SK-N-SH (cell line): ENCODE measurements at regions not wholly inside any gene's neighbourhood (a gene's known extent, or its start where the extent isn't known, plus 50 kb on each side); places are given as distances from the start of the nearest gene placed in this dataset.

ENCODE experiments used
- CTCF ChIA-PET: fragments of 300-600, 350-600 bp; formaldehyde crosslinking; extraction: SDS; loops from one replicate; lab custom pipeline; 2021; lab: Yijun Ruan, JAX
- POLR2A ChIA-PET: fragments of 350-600 bp; sonication (Branson Sonifier 250); formaldehyde crosslinking; extraction: SDS; loops from one replicate; lab custom pipeline; 2020; ENCODE audit warnings: antibody characterized with exemption, inconsistent platforms; lab: Yijun Ruan, JAX
- DNase-seq: peaks from one replicate; pipeline ENCODE4 v3.0.0; 2012
- H2AFZ ChIP-seq: fragments of 200-600 bp; sonication (generic); 2 replicates; pipeline ENCODE4 v1.8.1; 2016; ENCODE audit warnings: antibody characterized with exemption, mild to moderate bottlenecking, low read depth
- H3F3A ChIP-seq: fragments of 200-600 bp; sonication (generic); replicated peaks from 2 replicates; pipeline ENCODE3; 2016; ENCODE audit warnings: antibody characterized with exemption, mild to moderate bottlenecking; ENCODE audit not compliant: insufficient read depth
- H3K27ac ChIP-seq, 2 experiments: fragments of 200-500 bp in 1 of 2; fragments of 200-600 bp in 1 of 2; sonication (Bioruptor generic) in 1 of 2; sonication (generic), shearing (Covaris generic) in 1 of 2; 2 replicates each; pipeline versions ENCODE4 v1.5.1 to v1.6.1; 2014 to 2016; ENCODE audit warnings: low read depth in 2 of 2, inconsistent platforms in 1 of 2, low read length in 1 of 2, mild to moderate bottlenecking in 1 of 2, mixed read lengths in 1 of 2
- H3K27me3 ChIP-seq: fragments of 200-600 bp; sonication (generic), shearing (Covaris generic); 2 replicates; pipeline ENCODE4 v1.6.1; 2016; ENCODE audit warnings: mixed run types; ENCODE audit not compliant: insufficient read depth
- H3K36me3 ChIP-seq, 2 experiments: fragments of 200-500 bp in 1 of 2; fragments of 200-600 bp in 1 of 2; sonication (Bioruptor generic) in 1 of 2; sonication (generic) in 1 of 2; replicated peaks in 1 of 2; 2 replicates each; pipeline versions ENCODE3 to v1.5.1; 2014 to 2016; ENCODE audit warnings: low read length in 1 of 2, mild to moderate bottlenecking in 1 of 2; ENCODE audit not compliant: insufficient read depth in 2 of 2, control insufficient read depth in 1 of 2
- H3K4me1 ChIP-seq, 2 experiments: fragments of 200-500 bp in 1 of 2; fragments of 200-600 bp in 1 of 2; sonication (Bioruptor generic) in 1 of 2; sonication (generic), shearing (Covaris generic) in 1 of 2; 2 replicates each; pipeline versions ENCODE4 v1.5.1 to v1.6.1; 2014 to 2016; ENCODE audit warnings: low read depth in 1 of 2, low read length in 1 of 2, mixed run types in 1 of 2; ENCODE audit not compliant: insufficient read depth in 2 of 2, control insufficient read depth in 1 of 2
- H3K4me2 ChIP-seq: fragments of 200-600 bp; sonication (generic), shearing (Covaris generic); 2 replicates; pipeline ENCODE4 v1.6.1; 2017; ENCODE audit warnings: mixed run types
- H3K4me3 ChIP-seq, 2 experiments: fragments of 200-500 bp in 1 of 2; fragments of 200-600 bp in 1 of 2; sonication (Bioruptor generic) in 1 of 2; sonication (generic), shearing (Covaris generic) in 1 of 2; 2 replicates each; pipeline versions ENCODE4 v1.5.1 to v1.8.1; 2014 to 2016; ENCODE audit warnings: low read depth in 2 of 2, inconsistent platforms in 1 of 2, low read length in 1 of 2, mild to moderate bottlenecking in 1 of 2, mixed read lengths in 1 of 2, moderate library complexity in 1 of 2
- H3K79me2 ChIP-seq: fragments of 200-600 bp; sonication (generic); 2 replicates; pipeline ENCODE4 v1.8.1; 2017; ENCODE audit warnings: mild to moderate bottlenecking; ENCODE audit not compliant: insufficient read depth
- H3K9ac ChIP-seq: fragments of 200-600 bp; sonication (generic); 2 replicates; pipeline ENCODE4 v1.6.1; 2017; ENCODE audit warnings: mixed run types
- H3K9me2 ChIP-seq: fragments of 200-600 bp; sonication (generic); 2 replicates; pipeline ENCODE4 v1.6.1; 2017; ENCODE audit warnings: mixed run types
- H3K9me3 ChIP-seq: fragments of 200-600 bp; sonication (generic); 2 replicates; pipeline ENCODE4 v1.6.1; 2017; ENCODE audit warnings: mixed run types, mild to moderate bottlenecking, moderate library complexity
- H4K20me1 ChIP-seq: fragments of 200-600 bp; sonication (generic); 2 replicates; pipeline ENCODE4 v1.6.1; 2017; ENCODE audit warnings: mild to moderate bottlenecking, mixed run types; ENCODE audit not compliant: insufficient read depth
- CHD2 ChIP-seq: fragments of 150-350 bp; IDR thresholded peaks from 2 replicates; pipeline ENCODE4 v1.6.1; 2018; ENCODE audit warnings: low read length; ENCODE audit not compliant: partially characterized antibody
- FOSL2 ChIP-seq: IDR thresholded peaks from 2 replicates; pipeline ENCODE4 v1.4.0; 2012; ENCODE audit warnings: low read depth, mild to moderate bottlenecking, moderate library complexity, borderline replicate concordance
- FOXJ3 ChIP-seq: sonication (generic); formaldehyde crosslinking; IDR thresholded peaks from 2 replicates; pipeline ENCODE4 v1.5.1; 2020; ENCODE audit warnings: mild to moderate bottlenecking, missing genetic modification reagents
- GABPA ChIP-seq: IDR thresholded peaks from 2 replicates; pipeline ENCODE4 v1.4.0; 2012; ENCODE audit warnings: low read depth, mild to moderate bottlenecking
- MXI1 ChIP-seq: IDR thresholded peaks from 2 replicates; pipeline ENCODE4 v1.6.1; 2012; ENCODE audit warnings: mild to moderate bottlenecking, low read depth, low read length, improper control_type of control experiment
- NRF1 ChIP-seq: IDR thresholded peaks from 2 replicates; pipeline ENCODE4 v1.6.1; 2012; ENCODE audit warnings: low read depth, mild to moderate bottlenecking, low read length
- POLR2AphosphoS5 ChIP-seq: IDR thresholded peaks from 2 replicates; pipeline ENCODE4 v1.6.1; 2012; ENCODE audit warnings: low read depth, low read length
- RAD21 ChIP-seq: IDR thresholded peaks from 2 replicates; pipeline ENCODE4 v1.6.1; 2012; ENCODE audit warnings: mild to moderate bottlenecking, low read length
- RCOR1 ChIP-seq: fragments of 150-350 bp; IDR thresholded peaks from 2 replicates; pipeline ENCODE4 v1.6.1; 2017; ENCODE audit warnings: antibody characterized with exemption, low read length
- RXRA ChIP-seq: IDR thresholded peaks from 2 replicates; pipeline ENCODE4 v1.4.0; 2012; ENCODE audit warnings: low read depth, mild to moderate bottlenecking, borderline replicate concordance
- SIN3A ChIP-seq: IDR thresholded peaks from 2 replicates; pipeline ENCODE4 v1.6.1; 2012; ENCODE audit warnings: low read depth, mild to moderate bottlenecking, low read length, moderate library complexity, borderline replicate concordance
- SMC3 ChIP-seq: IDR thresholded peaks from 2 replicates; pipeline ENCODE4 v1.6.1; 2012; ENCODE audit warnings: low read depth, low read length, improper control_type of control experiment
- TEAD4 ChIP-seq: IDR thresholded peaks from 2 replicates; pipeline ENCODE4 v1.4.0; 2012; ENCODE audit warnings: mild to moderate bottlenecking, borderline replicate concordance; ENCODE audit not compliant: insufficient read depth
- WGBS: methylation state at CpG from one replicate; pipeline ENCODE4 v1.1.6; 2017; ENCODE audit warnings: low lambda C conversion rate; 5-methylcytosine and 5-hydroxymethylcytosine counted together
- TF ChIP-seq, protein P1 (sequence below): IDR thresholded peaks from 2 replicates; pipeline ENCODE4 v1.4.0; 2012; ENCODE audit warnings: low read depth
- TF ChIP-seq, protein P2 (sequence below): IDR thresholded peaks from 2 replicates; pipeline ENCODE4 v1.6.1; 2012; ENCODE audit warnings: mild to moderate bottlenecking, low read depth, low read length, moderate library complexity
- TF ChIP-seq, protein P3 (sequence below): fragments of 150-350 bp; IDR thresholded peaks from 2 replicates; pipeline ENCODE4 v1.6.1; 2017; ENCODE audit warnings: antibody characterized with exemption, low read length, low read depth, borderline replicate concordance
- TF ChIP-seq, protein P4 (sequence below): fragments of 200-600 bp; sonication (generic); IDR thresholded peaks from 2 replicates; pipeline ENCODE4 v1.6.1; 2017; ENCODE audit warnings: antibody characterized with exemption, mild to moderate bottlenecking, moderate library complexity

DNA sequence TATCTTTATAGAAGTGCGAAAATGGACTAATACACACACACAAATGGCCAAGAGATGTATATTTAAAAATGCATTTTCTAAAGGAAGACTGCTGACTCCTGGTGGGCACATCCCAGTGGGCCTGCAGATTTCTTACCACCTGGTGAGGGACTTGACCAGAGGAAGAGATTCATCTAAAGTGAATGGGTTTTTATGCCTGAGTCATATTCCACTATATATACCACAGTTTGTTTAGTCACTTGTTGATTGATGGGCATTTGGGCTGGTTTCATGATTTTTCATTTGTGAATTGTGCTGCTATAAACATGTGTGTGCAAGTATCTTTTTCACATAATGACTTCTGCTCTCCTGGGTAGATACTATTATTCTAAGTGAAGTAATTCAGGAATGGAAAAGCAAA lies 277.3 kb downstream of the SLC16A7 start:
- no peak overlapping the region for H3K27ac ChIP-seq
- no peaks in the 10 kb centered on the region for H3K79me2 ChIP-seq
- no peak overlapping the region for H3K4me3 ChIP-seq
- TF ChIP-seq, protein P1, sequence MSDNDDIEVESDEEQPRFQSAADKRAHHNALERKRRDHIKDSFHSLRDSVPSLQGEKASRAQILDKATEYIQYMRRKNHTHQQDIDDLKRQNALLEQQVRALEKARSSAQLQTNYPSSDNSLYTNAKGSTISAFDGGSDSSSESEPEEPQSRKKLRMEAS, result no peak
- TF ChIP-seq GABPA, result no peak
- TF ChIP-seq NRF1, result no peak
- TF ChIP-seq, protein P2, sequence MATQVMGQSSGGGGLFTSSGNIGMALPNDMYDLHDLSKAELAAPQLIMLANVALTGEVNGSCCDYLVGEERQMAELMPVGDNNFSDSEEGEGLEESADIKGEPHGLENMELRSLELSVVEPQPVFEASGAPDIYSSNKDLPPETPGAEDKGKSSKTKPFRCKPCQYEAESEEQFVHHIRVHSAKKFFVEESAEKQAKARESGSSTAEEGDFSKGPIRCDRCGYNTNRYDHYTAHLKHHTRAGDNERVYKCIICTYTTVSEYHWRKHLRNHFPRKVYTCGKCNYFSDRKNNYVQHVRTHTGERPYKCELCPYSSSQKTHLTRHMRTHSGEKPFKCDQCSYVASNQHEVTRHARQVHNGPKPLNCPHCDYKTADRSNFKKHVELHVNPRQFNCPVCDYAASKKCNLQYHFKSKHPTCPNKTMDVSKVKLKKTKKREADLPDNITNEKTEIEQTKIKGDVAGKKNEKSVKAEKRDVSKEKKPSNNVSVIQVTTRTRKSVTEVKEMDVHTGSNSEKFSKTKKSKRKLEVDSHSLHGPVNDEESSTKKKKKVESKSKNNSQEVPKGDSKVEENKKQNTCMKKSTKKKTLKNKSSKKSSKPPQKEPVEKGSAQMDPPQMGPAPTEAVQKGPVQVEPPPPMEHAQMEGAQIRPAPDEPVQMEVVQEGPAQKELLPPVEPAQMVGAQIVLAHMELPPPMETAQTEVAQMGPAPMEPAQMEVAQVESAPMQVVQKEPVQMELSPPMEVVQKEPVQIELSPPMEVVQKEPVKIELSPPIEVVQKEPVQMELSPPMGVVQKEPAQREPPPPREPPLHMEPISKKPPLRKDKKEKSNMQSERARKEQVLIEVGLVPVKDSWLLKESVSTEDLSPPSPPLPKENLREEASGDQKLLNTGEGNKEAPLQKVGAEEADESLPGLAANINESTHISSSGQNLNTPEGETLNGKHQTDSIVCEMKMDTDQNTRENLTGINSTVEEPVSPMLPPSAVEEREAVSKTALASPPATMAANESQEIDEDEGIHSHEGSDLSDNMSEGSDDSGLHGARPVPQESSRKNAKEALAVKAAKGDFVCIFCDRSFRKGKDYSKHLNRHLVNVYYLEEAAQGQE, result no peak
- no peak for TF ChIP-seq RAD21
- no peak for TF ChIP-seq RCOR1
- TF ChIP-seq, protein P3, sequence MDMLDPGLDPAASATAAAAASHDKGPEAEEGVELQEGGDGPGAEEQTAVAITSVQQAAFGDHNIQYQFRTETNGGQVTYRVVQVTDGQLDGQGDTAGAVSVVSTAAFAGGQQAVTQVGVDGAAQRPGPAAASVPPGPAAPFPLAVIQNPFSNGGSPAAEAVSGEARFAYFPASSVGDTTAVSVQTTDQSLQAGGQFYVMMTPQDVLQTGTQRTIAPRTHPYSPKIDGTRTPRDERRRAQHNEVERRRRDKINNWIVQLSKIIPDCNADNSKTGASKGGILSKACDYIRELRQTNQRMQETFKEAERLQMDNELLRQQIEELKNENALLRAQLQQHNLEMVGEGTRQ, result no peak
- TF ChIP-seq, all 33 proteins: peak for 0
- Histone ChIP-seq H3K4me2 (no peak overlapping the region), H2AFZ (no peak overlapping the region), H3K27me3 (no peaks in the 10 kb centered on the region), H3K4me1 (no peaks in the 10 kb centered on the region), H4K20me1 (no peaks in the 10 kb centered on the region), H3K9ac (no peak overlapping the region), H3K9me3 (no peaks in the 10 kb centered on the region), H3K36me3 (no peaks in the 10 kb centered on the region), H3K9me2 (no peaks in the 10 kb centered on the region), H3F3A (no peaks in the 10 kb centered on the region)
- DNase-seq, result no peak
- WGBS, result 5% methylated on average over 1 of the region's 1 CpG
- CTCF ChIA-PET, result no interaction called here
- POLR2A ChIA-PET, result no interaction called here

DNA sequence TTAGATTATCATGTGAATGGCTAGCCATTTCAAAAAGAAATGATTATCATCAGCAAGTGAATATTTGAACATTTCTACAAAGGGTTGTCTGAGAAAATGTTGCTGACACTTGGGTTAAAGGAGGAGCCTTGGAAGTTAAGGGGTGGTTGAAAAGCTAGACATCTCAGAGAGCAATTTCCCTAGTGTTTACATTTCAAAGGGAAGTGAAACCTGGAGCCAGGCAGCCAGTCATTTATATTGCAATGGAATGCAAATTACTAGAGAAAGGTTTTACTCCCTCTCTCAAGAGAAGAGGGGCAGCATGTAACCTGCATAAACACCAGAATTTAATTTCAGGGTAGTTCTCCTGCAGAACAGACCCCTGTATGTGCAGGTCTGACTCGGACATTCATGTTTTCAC lies 279.0 kb downstream of the SLC16A7 start:
- TF ChIP-seq RXRA (no peak), TEAD4 (no peak), CHD2 (no peak), POLR2AphosphoS5 (no peak), FOXJ3 (CRISPR knock-in tag) (no peak), MXI1 (no peak), FOSL2 (no peak), SIN3A (no peak), SMC3 (no peak)
- TF ChIP-seq, protein P4, sequence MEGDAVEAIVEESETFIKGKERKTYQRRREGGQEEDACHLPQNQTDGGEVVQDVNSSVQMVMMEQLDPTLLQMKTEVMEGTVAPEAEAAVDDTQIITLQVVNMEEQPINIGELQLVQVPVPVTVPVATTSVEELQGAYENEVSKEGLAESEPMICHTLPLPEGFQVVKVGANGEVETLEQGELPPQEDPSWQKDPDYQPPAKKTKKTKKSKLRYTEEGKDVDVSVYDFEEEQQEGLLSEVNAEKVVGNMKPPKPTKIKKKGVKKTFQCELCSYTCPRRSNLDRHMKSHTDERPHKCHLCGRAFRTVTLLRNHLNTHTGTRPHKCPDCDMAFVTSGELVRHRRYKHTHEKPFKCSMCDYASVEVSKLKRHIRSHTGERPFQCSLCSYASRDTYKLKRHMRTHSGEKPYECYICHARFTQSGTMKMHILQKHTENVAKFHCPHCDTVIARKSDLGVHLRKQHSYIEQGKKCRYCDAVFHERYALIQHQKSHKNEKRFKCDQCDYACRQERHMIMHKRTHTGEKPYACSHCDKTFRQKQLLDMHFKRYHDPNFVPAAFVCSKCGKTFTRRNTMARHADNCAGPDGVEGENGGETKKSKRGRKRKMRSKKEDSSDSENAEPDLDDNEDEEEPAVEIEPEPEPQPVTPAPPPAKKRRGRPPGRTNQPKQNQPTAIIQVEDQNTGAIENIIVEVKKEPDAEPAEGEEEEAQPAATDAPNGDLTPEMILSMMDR, result no peak
- TF ChIP-seq, protein P3, result no peak
- no peak for DNase-seq
- 0% methylated on average over 1 of the region's 1 CpG for WGBS

More for the DNA sequence above, 279.0 kb downstream of the SLC16A7 start:
- H3K4me2 ChIP-seq, result no peak overlapping the region
- no peak overlapping the region for H3K9ac ChIP-seq
- CTCF ChIA-PET, result no interaction called here
- POLR2A ChIA-PET, result no interaction called here
- no peaks in the 10 kb centered on the region for H3K9me2 ChIP-seq
- no peaks in the 10 kb centered on the region for H3K9me3 ChIP-seq
- H3K27ac ChIP-seq, result no peak overlapping the region
- H3K27me3 ChIP-seq, result no peaks in the 10 kb centered on the region
- H3F3A ChIP-seq, result no peaks in the 10 kb centered on the region
- no peak overlapping the region for H3K4me3 ChIP-seq
- H2AFZ ChIP-seq, result no peak overlapping the region
- H3K4me1 ChIP-seq, result no peaks in the 10 kb centered on the region
- no peaks in the 10 kb centered on the region for H3K36me3 ChIP-seq
- no peaks in the 10 kb centered on the region for H4K20me1 ChIP-seq
- H3K79me2 ChIP-seq, result no peaks in the 10 kb centered on the region
